LoVo (cell line): ENCODE measurements at regions not wholly inside any gene's neighbourhood (a gene's known extent, or its start where the extent isn't known, plus 50 kb on each side); places are given as distances from the start of the nearest gene placed in this dataset.

Source experiments
- DNase-seq: peaks from one replicate; pipeline ENCODE4 v3.0.0-alpha.2; 2016; ENCODE audit warnings: low spot score

DNA sequence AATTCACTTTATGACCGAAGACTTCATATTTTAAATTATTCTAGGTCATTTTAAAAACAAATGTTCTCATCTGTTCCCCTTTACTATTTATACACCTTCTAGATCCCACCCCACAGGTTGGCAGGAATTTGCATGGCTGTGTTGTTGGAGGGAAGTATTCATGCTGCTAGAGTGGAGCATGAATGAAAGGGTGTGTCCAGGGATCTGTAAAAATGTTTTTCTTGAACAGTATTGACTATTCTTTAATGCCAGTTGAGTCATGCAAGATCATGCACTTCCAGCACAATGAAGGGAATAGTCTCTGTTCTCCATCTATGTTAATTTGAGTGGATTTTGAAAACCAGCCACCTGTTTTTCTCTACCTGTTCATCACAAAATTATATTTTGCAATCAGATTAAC lies 52.0 kb upstream of the COL3A1 start:
- no peak for DNase-seq
